ENCODE measurements at regions not wholly inside any gene's neighbourhood (a gene's known extent, or its start where the extent isn't known, plus 50 kb on each side); places are given as distances from the start of the nearest gene placed in this dataset.

DNA sequence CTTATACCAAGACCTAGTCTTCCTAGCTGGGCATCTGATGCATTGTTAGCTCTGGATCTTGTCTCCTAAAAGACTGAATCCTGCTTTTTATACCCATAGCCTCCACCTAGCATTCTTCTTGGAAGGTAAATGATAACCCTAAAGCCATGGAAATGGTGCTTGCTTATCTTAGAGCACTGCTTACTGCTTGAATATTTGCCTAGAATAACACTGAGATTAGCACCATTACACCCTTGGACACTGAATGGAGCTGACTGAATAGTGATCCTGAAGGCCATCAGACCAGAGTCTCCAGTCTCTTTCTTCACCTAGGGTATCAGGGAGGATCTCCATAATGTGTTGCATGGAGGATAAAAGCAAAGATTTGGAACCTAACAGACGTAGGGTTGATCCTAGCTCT is 50.3 kb upstream of the UGP2 start:
- Histone ChIP-seq H3K4me1 (ENCODE audit: control insufficient read depth in 2 of 2, insufficient read depth in 2 of 2, low read length in 2 of 2) (no peaks in the 10 kb centered on the region), H3K36me3 (ENCODE audit: control insufficient read depth in 2 of 2, insufficient read depth in 2 of 2, low read length in 1 of 2) (no peaks in the 10 kb centered on the region), H3K4me3 (ENCODE audit: low read length in 2 of 2) (no peak overlapping the region), H3K27me3 (ENCODE audit: control insufficient read depth in 2 of 2, insufficient read depth in 1 of 2, low read length in 1 of 2) (no peaks in the 10 kb centered on the region), H3K27ac (ENCODE audit: low read depth in 1 of 2, low read length in 1 of 2) (no peak overlapping the region), H3K9me3 (ENCODE audit: control insufficient read depth in 2 of 2, insufficient read depth in 1 of 2, low read length in 1 of 2) (no peaks in the 10 kb centered on the region)
- 99% methylated on average over 1 of the region's 1 CpG for WGBS
- DNase-seq (ENCODE audit: low read depth in 6 of 9, low spot score in 9 of 9), result no peak

Measured in thymus (tissue), 11 donors.